Mesenchymal stem cell (in vitro differentiated cells and primary cell): ENCODE measurements at regions not wholly inside any gene's neighbourhood (a gene's known extent, or its start where the extent isn't known, plus 50 kb on each side); places are given as distances from the start of the nearest gene placed in this dataset.
A peak's percentile ranks its signal among the peaks of the same experiment; 100 is the strongest.
"Not testable (repeated sequence)": the region's sequence is repeated elsewhere in the genome, so short reads cannot be mapped to it uniquely, and the experiment has no call there.

Source experiments
- DNase-seq: peaks from one replicate; pipeline ENCODE4 v3.0.0-alpha.2; 2013
- H2AFZ ChIP-seq: one replicate; pipeline ENCODE4 v1.6.1; 2013; ENCODE audit warnings: low read depth, mild to moderate bottlenecking, control low read depth, inconsistent platforms, low read length, moderate library complexity
- H2AK5ac ChIP-seq: 2 replicates; pipeline ENCODE4 v1.6.1; 2013; ENCODE audit warnings: low read length, moderate library complexity, mild to moderate bottlenecking, inconsistent platforms; ENCODE audit not compliant: severe bottlenecking
- H2BK120ac ChIP-seq: one replicate; pipeline ENCODE4 v1.6.1; 2013; ENCODE audit warnings: low read depth, mild to moderate bottlenecking, inconsistent platforms, low read length, moderate library complexity
- H2BK12ac ChIP-seq, 2 experiments: one replicate each; pipeline ENCODE4 v1.6.1; 2013; ENCODE audit warnings: inconsistent platforms in 2 of 2, low read length in 2 of 2, mild to moderate bottlenecking in 2 of 2, moderate library complexity in 2 of 2, control low read depth in 1 of 2
- H2BK15ac ChIP-seq: one replicate; pipeline ENCODE4 v1.6.1; 2013; ENCODE audit warnings: mild to moderate bottlenecking, low read depth, inconsistent platforms; ENCODE audit not compliant: poor library complexity, severe bottlenecking
- H2BK5ac ChIP-seq: 2 replicates; pipeline ENCODE4 v1.6.1; 2013; ENCODE audit warnings: low read depth, mild to moderate bottlenecking, low read length, control low read depth, inconsistent platforms; ENCODE audit not compliant: poor library complexity, severe bottlenecking
- H3K14ac ChIP-seq, 2 experiments: one replicate each; pipeline ENCODE4 v1.6.1; 2013; ENCODE audit warnings: inconsistent platforms in 2 of 2, low read length in 2 of 2, control low read depth in 1 of 2, mild to moderate bottlenecking in 1 of 2, moderate library complexity in 1 of 2
- H3K18ac ChIP-seq, 2 experiments: one replicate each; pipeline ENCODE4 v1.6.1; 2013; ENCODE audit warnings: inconsistent platforms in 2 of 2, low read length in 2 of 2, control low read depth in 1 of 2, low read depth in 1 of 2, mild to moderate bottlenecking in 1 of 2
- H3K23ac ChIP-seq, 2 experiments: one replicate each; pipeline ENCODE4 v1.6.1; 2013; ENCODE audit warnings: inconsistent platforms in 2 of 2, low read length in 2 of 2, mild to moderate bottlenecking in 2 of 2, moderate library complexity in 2 of 2, control low read depth in 1 of 2
- H3K27ac ChIP-seq: 2 replicates; pipeline ENCODE4 v1.5.1; 2013; ENCODE audit warnings: mild to moderate bottlenecking, moderate library complexity, low read length, control low read depth, inconsistent platforms; ENCODE audit not compliant: poor library complexity, severe bottlenecking
- H3K27me3 ChIP-seq, 2 experiments: 2 replicates each; pipeline versions ENCODE4 v1.6.1 to v1.7.0; 2013; ENCODE audit warnings: low read length in 2 of 2, mild to moderate bottlenecking in 2 of 2, moderate library complexity in 2 of 2, control low read depth in 1 of 2, inconsistent platforms in 1 of 2; ENCODE audit not compliant: control insufficient read depth in 1 of 2, insufficient read depth in 1 of 2
- H3K36me3 ChIP-seq, 2 experiments: 2 replicates each; pipeline versions ENCODE4 v1.6.1 to v1.7.0; 2013; ENCODE audit warnings: low read length in 2 of 2, control low read depth in 1 of 2, inconsistent platforms in 1 of 2, low read depth in 1 of 2, mild to moderate bottlenecking in 1 of 2; ENCODE audit not compliant: insufficient read depth in 2 of 2, control insufficient read depth in 1 of 2
- H3K4ac ChIP-seq, 2 experiments: one replicate each; pipeline ENCODE4 v1.6.1; 2013; ENCODE audit warnings: inconsistent platforms in 2 of 2, low read length in 2 of 2, mild to moderate bottlenecking in 2 of 2, moderate library complexity in 2 of 2, control low read depth in 1 of 2, low read depth in 1 of 2
- H3K4me1 ChIP-seq: 2 replicates; pipeline ENCODE4 v1.6.1; 2013; ENCODE audit warnings: low read depth, low read length, control low read depth; ENCODE audit not compliant: control insufficient read depth, insufficient read depth
- H3K4me2 ChIP-seq: 2 replicates; pipeline ENCODE4 v1.6.1; 2013; ENCODE audit warnings: low read length, mild to moderate bottlenecking, inconsistent platforms; ENCODE audit not compliant: poor library complexity, severe bottlenecking
- H3K4me3 ChIP-seq, 2 experiments: 2 replicates each; pipeline versions ENCODE4 v1.5.1 to v1.7.0; 2013; ENCODE audit warnings: low read length in 2 of 2, mild to moderate bottlenecking in 2 of 2, control low read depth in 1 of 2, low read depth in 1 of 2; ENCODE audit not compliant: insufficient read depth in 1 of 2
- H3K79me1 ChIP-seq: replicated peaks from 2 replicates; pipeline ENCODE4 v1.6.1; 2013; ENCODE audit warnings: mild to moderate bottlenecking, control low read depth, low read length, inconsistent platforms; ENCODE audit not compliant: poor library complexity, severe bottlenecking
- H3K9ac ChIP-seq: 2 replicates; pipeline ENCODE4 v1.7.0; 2013; ENCODE audit warnings: mild to moderate bottlenecking, low read length, moderate library complexity
- H3K9me3 ChIP-seq: 2 replicates; pipeline ENCODE4 v1.7.0; 2013; ENCODE audit warnings: mild to moderate bottlenecking, low read length; ENCODE audit not compliant: control insufficient read depth
- H4K8ac ChIP-seq: one replicate; pipeline ENCODE4 v1.6.1; 2013; ENCODE audit warnings: inconsistent platforms, mild to moderate bottlenecking, low read length, moderate library complexity
- H4K91ac ChIP-seq: one replicate; pipeline ENCODE4 v1.6.1; 2013; ENCODE audit warnings: mild to moderate bottlenecking, low read length, inconsistent platforms
- WGBS: methylation state at CpG from one replicate; pipeline ENCODE4 v1.1.7; 2013; ENCODE audit warnings: mixed read lengths; 5-methylcytosine and 5-hydroxymethylcytosine counted together

DNA sequence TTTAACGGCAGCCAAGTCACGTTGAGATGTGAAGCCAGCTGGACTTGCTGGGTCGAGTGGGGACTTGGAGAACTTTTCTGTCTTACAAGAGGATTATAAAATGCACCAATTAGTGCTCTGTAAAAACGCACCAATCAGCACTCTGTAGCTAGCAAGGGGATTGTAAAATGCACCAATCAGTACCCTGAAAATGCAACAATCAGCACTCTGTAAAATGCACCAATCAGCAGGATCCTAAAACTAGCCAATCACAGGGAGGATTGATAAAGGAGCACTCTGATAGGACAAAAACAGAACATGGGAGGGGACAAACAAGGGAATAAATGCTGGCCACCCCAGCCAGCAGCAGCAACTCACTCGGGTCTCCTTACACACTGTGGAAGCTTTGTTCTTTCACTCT, 337.6 kb upstream of the SLITRK5 start:
- Histone ChIP-seq H3K4ac (no peak overlapping the region), H3K4me1 (peaks cover 2% of the 10 kb centered on the region), H2BK12ac (no peak overlapping the region), H3K36me3 (no peaks in the 10 kb centered on the region), H3K23ac (no peak overlapping the region), H3K27me3 (no peaks in the 10 kb centered on the region), H3K27ac (no peak overlapping the region), H3K18ac (no peak overlapping the region), H3K79me1 (no peaks in the 10 kb centered on the region), H3K9me3 (no peaks in the 10 kb centered on the region), H3K4me3 (no peak overlapping the region), H3K9ac (no peak overlapping the region), H2AK5ac (no peak overlapping the region), H4K91ac (no peak overlapping the region), H2BK5ac (no peak overlapping the region), H3K4me2 (no peak overlapping the region), H2BK120ac (no peak overlapping the region), H2AFZ (no peak overlapping the region), H3K14ac (no peak overlapping the region), H2BK15ac (no peak overlapping the region), H4K8ac (no peak overlapping the region)
- no peak for DNase-seq
- WGBS = 98% methylated on average over 5 of the region's 5 CpGs

GRCh38 chr13:87334176-87334575, 337.0 kb upstream of the SLITRK5 start:
- H3K9me3 ChIP-seq = no peaks in the 10 kb centered on the region
- H3K79me1 ChIP-seq = no peaks in the 10 kb centered on the region
- no peak overlapping the region for H2BK15ac ChIP-seq
- no peak overlapping the region for H3K4ac ChIP-seq
- no peak for DNase-seq
- peaks cover 2% of the 10 kb centered on the region for H3K4me1 ChIP-seq
- no peak overlapping the region for H3K4me2 ChIP-seq
- H3K18ac ChIP-seq = no peak overlapping the region
- no peaks in the 10 kb centered on the region for H3K36me3 ChIP-seq
- H2BK5ac ChIP-seq = no peak overlapping the region
- H2AK5ac ChIP-seq = no peak overlapping the region
- no peak overlapping the region for H3K14ac ChIP-seq
- H2BK120ac ChIP-seq = no peak overlapping the region
- no peak overlapping the region for H3K23ac ChIP-seq
- H3K9ac ChIP-seq = no peak overlapping the region
- no peak overlapping the region for H2AFZ ChIP-seq
- H2BK12ac ChIP-seq = no peak overlapping the region
- WGBS = 94% methylated on average over 8 of the region's 8 CpGs
- H4K8ac ChIP-seq = no peak overlapping the region
- no peak overlapping the region for H3K4me3 ChIP-seq
- H3K27ac ChIP-seq = no peak overlapping the region
- H3K27me3 ChIP-seq = no peaks in the 10 kb centered on the region
- no peak overlapping the region for H4K91ac ChIP-seq

DNA sequence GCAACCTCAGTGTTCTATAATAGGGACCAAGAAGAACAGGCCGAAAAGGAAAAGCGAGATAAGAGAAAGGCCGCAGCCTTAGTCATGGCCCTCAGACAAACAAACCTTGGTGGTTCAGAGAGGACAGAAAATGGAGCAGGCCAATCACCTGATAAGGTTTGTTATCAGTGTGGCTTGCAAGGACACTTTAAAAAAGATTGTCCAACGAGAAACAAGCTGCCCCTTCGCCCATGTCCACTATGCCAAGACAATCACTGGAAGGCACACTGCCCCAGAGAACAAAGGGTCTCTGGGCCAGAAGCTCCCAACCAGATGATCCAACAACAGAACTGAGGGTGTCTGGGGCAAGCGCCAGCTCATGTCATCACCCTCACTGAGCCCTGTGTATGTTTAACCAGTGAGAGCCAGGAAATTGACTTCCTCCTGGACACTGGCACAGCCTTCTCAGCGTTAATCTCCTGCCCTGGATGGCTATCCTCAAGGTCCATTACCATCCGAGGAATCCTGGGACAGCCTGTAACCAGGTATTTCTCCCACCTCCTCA, 334.8 kb upstream of the SLITRK5 start:
- not testable (repeated sequence) for H2AFZ ChIP-seq, H3K4me2 ChIP-seq, H3K9me3 ChIP-seq, DNase-seq, H2BK12ac ChIP-seq, H3K23ac ChIP-seq, H3K27ac ChIP-seq, H3K4ac ChIP-seq, H3K18ac ChIP-seq, H3K9ac ChIP-seq, H3K36me3 ChIP-seq, H2AK5ac ChIP-seq, H4K8ac ChIP-seq, H3K79me1 ChIP-seq, H3K4me3 ChIP-seq, H2BK120ac ChIP-seq, H3K4me1 ChIP-seq, H3K14ac ChIP-seq, H2BK15ac ChIP-seq, H4K91ac ChIP-seq, H2BK5ac ChIP-seq, H3K27me3 ChIP-seq
- WGBS = 80% methylated on average over 8 of the region's 8 CpGs

GRCh38 chr13:87344176-87344575, 327.0 kb upstream of the SLITRK5 start:
- Histone ChIP-seq H3K9me3 (no peaks in the 10 kb centered on the region), H2BK120ac (no peak overlapping the region), H4K91ac (no peak overlapping the region), H3K4me2 (no peak overlapping the region), H3K27me3 (no peaks in the 10 kb centered on the region), H3K23ac (no peak overlapping the region), H3K18ac (no peak overlapping the region), H3K79me1 (no peaks in the 10 kb centered on the region), H2BK15ac (no peak overlapping the region), H3K9ac (no peak overlapping the region), H3K14ac (no peak overlapping the region), H2BK12ac (no peak overlapping the region), H3K36me3 (no peaks in the 10 kb centered on the region), H2AFZ (no peak overlapping the region), H3K4me1 (no peaks in the 10 kb centered on the region), H3K4ac (no peak overlapping the region), H3K27ac (peak overlapping the region; percentile 52), H2AK5ac (no peak overlapping the region), H4K8ac (no peak overlapping the region), H3K4me3 (no peak overlapping the region), H2BK5ac (no peak overlapping the region)
- DNase-seq = no peak
- WGBS = 67% methylated on average over 1 of the region's 2 CpGs
